Choroid plexus epithelial cell (primary cell): ENCODE measurements at regions not wholly inside any gene's neighbourhood (a gene's known extent, or its start where the extent isn't known, plus 50 kb on each side); places are given as distances from the start of the nearest gene placed in this dataset.
A peak's percentile ranks its signal among the peaks of the same experiment; 100 is the strongest.

Source experiments
- DNase-seq: peaks from one replicate; pipeline ENCODE4 v3.0.0-alpha.2; 2010; ENCODE audit warnings: low read depth
- H3K4me3 ChIP-seq: 2 replicates; pipeline ENCODE4 v1.5.1; 2011; ENCODE audit warnings: low read depth, mild to moderate bottlenecking, control low read depth, low read length, moderate library complexity
- CTCF ChIP-seq: conservative IDR thresholded peaks from 2 replicates; pipeline ENCODE4 v1.5.1; 2011; ENCODE audit warnings: low read depth, mild to moderate bottlenecking, control low read depth, inconsistent platforms, low read length, moderate library complexity

GRCh38 chr3:194983620-194984019, 287.3 kb downstream of the XXYLT1 start:
- H3K4me3 ChIP-seq = no peak overlapping the region
- no peak for TF ChIP-seq CTCF
- no peak for DNase-seq

GRCh38 chr3:194984066-194984465, 286.9 kb downstream of the XXYLT1 start:
- no peak for TF ChIP-seq CTCF
- no peak for DNase-seq
- H3K4me3 ChIP-seq = no peak overlapping the region

- H3K4me3 ChIP-seq = peak overlapping the region; percentile 47
- TF ChIP-seq CTCF = no peak
These were observed 286.3 kb downstream of the XXYLT1 start for GRCh38 chr3:194984622-194985021.

GRCh38 chr3:194985031-194985578, 285.9 kb downstream of the XXYLT1 start:
- peak; percentile 58 for TF ChIP-seq CTCF
- H3K4me3 ChIP-seq = peak overlapping the region; percentile 47
- peak; percentile 72 for DNase-seq

More at GRCh38 chr3:194984622-194985021, 286.3 kb downstream of the XXYLT1 start:
- no peak for DNase-seq

GRCh38 chr3:194986208-194987043, 284.5 kb downstream of the XXYLT1 start:
- no peak overlapping the region for H3K4me3 ChIP-seq
- TF ChIP-seq CTCF = no peak
- no peak for DNase-seq

- no peak for TF ChIP-seq CTCF
- no peak overlapping the region for H3K4me3 ChIP-seq
- no peak for DNase-seq
These were observed 283.1 kb downstream of the XXYLT1 start for GRCh38 chr3:194987571-194988494.
